Kidney (tissue), 13 donors: ENCODE measurements at regions not wholly inside any gene's neighbourhood (a gene's known extent, or its start where the extent isn't known, plus 50 kb on each side); places are given as distances from the start of the nearest gene placed in this dataset.

Source experiments
- DNase-seq, 5 donors: peaks; one replicate each; pipeline ENCODE4 v3.0.0-alpha.2; 2013 to 2020
- FAIRE-seq: peaks from 2 replicates; lab custom pipeline; 2012; peaks lifted over from hg19 to GRCh38; lab: Jason Lieb, UNC
- H3K27ac ChIP-seq, 2 donors: one replicate each; pipeline ENCODE4 v1.7.0; 2013; ENCODE audit warnings: low read depth in 2 of 2, low read length in 2 of 2, inconsistent platforms in 1 of 2
- H3K27me3 ChIP-seq: one replicate; pipeline ENCODE4 v1.7.1; 2013; ENCODE audit warnings: low read length, inconsistent platforms; ENCODE audit not compliant: control insufficient read depth, insufficient read depth
- H3K36me3 ChIP-seq, 3 donors: one replicate each; pipeline versions ENCODE4 v1.7.0 to v1.7.1; 2013; ENCODE audit warnings: low read length in 3 of 3, control low read depth in 1 of 3, inconsistent platforms in 1 of 3; ENCODE audit not compliant: insufficient read depth in 3 of 3, control insufficient read depth in 2 of 3
- H3K4me1 ChIP-seq, 3 donors: one replicate each; pipeline versions ENCODE4 v1.7.0 to v1.7.1; 2013; ENCODE audit warnings: low read length in 3 of 3, inconsistent platforms in 1 of 3, low read depth in 1 of 3; ENCODE audit not compliant: control insufficient read depth in 2 of 3, insufficient read depth in 2 of 3
- H3K4me3 ChIP-seq, 3 donors: one replicate each; pipeline versions ENCODE4 v1.7.0 to v1.8.1; 2013; ENCODE audit warnings: low read length in 3 of 3, control low read depth in 1 of 3, inconsistent platforms in 1 of 3
- H3K9ac ChIP-seq, 3 donors: one replicate each; pipeline versions ENCODE4 v1.7.0 to v1.7.1; 2013; ENCODE audit warnings: low read length in 3 of 3, control low read depth in 1 of 3, inconsistent platforms in 1 of 3
- H3K9me3 ChIP-seq, 3 donors: one replicate each; pipeline versions ENCODE4 v1.7.0 to v1.7.1; 2013; ENCODE audit warnings: low read length in 3 of 3, control low read depth in 1 of 3, inconsistent platforms in 1 of 3; ENCODE audit not compliant: control insufficient read depth in 2 of 3, insufficient read depth in 1 of 3
- intact Hi-C: fragments of 100-400 bp; cut with DNase I; formaldehyde crosslinking; loops from one replicate; pipeline ENCODE4 v1.11.1; 2022
- TF ChIP-seq, protein P1 (sequence below): IDR thresholded peaks from 3 replicates; pipeline ENCODE4 v1.5.1; 2012; ENCODE audit warnings: mild to moderate bottlenecking, moderate library complexity, borderline replicate concordance; ENCODE audit not compliant: insufficient read depth; ENCODE audit errors: extremely low read depth
- donor health status: control.
- donor health status: control.
- donor health status: control.
- donor health status: control.
- donor health status: control.
- donor health status: DM: yes; HTN: yes; CAD: no.
- donor health status: Normal renal cell carcinoma (clear cell type).

DNA sequence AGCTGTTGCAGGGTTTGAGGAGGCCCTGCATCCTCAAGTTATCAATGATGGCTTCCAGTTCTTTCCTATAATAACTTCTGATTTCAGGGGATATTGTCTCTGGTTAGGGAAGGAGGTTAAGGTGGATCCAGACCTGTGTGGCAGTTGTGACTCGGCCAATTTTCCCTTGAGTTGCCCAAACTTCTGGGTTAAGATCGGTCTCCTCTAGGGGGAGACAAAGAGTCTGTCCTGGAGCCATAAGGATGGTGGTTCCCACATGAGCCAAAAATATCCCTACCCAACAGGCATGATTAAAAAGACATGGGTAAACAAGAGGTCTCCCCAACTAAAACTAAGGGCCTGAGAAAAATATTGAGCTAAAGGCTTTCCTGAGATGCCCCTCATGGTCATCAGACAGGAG lies 227.5 kb upstream of the MDFIC2 start:
- peaks cover 0 to 10% (median 0%) of the 10 kb centered on the region in 3 donors for H3K9me3 ChIP-seq
- no peak overlapping the region for H3K9ac ChIP-seq
- no peaks in the 10 kb centered on the region for H3K27me3 ChIP-seq
- no peak overlapping the region for H3K4me3 ChIP-seq
- TF ChIP-seq, protein P1, sequence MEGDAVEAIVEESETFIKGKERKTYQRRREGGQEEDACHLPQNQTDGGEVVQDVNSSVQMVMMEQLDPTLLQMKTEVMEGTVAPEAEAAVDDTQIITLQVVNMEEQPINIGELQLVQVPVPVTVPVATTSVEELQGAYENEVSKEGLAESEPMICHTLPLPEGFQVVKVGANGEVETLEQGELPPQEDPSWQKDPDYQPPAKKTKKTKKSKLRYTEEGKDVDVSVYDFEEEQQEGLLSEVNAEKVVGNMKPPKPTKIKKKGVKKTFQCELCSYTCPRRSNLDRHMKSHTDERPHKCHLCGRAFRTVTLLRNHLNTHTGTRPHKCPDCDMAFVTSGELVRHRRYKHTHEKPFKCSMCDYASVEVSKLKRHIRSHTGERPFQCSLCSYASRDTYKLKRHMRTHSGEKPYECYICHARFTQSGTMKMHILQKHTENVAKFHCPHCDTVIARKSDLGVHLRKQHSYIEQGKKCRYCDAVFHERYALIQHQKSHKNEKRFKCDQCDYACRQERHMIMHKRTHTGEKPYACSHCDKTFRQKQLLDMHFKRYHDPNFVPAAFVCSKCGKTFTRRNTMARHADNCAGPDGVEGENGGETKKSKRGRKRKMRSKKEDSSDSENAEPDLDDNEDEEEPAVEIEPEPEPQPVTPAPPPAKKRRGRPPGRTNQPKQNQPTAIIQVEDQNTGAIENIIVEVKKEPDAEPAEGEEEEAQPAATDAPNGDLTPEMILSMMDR, result no peak
- intact Hi-C loops, result no loop called here
- DNase-seq (no peak), FAIRE-seq (no peak)
- H3K36me3 ChIP-seq, result no peaks in the 10 kb centered on the region
- no peak overlapping the region for H3K27ac ChIP-seq
- no peaks in the 10 kb centered on the region for H3K4me1 ChIP-seq

GRCh38 chr3:70532806-70533205 lies 220.4 kb upstream of the MDFIC2 start:
- TF ChIP-seq, protein P1, result no peak
- no peak overlapping the region for H3K9ac ChIP-seq
- H3K4me1 ChIP-seq, result no peaks in the 10 kb centered on the region
- H3K27me3 ChIP-seq, result no peaks in the 10 kb centered on the region
- DNase-seq (no peak), FAIRE-seq (no peak)
- H3K4me3 ChIP-seq, result no peak overlapping the region
- intact Hi-C loops, result no loop called here
- no peaks in the 10 kb centered on the region for H3K36me3 ChIP-seq
- H3K9me3 ChIP-seq, result no peaks in the 10 kb centered on the region
- no peak overlapping the region for H3K27ac ChIP-seq

DNA sequence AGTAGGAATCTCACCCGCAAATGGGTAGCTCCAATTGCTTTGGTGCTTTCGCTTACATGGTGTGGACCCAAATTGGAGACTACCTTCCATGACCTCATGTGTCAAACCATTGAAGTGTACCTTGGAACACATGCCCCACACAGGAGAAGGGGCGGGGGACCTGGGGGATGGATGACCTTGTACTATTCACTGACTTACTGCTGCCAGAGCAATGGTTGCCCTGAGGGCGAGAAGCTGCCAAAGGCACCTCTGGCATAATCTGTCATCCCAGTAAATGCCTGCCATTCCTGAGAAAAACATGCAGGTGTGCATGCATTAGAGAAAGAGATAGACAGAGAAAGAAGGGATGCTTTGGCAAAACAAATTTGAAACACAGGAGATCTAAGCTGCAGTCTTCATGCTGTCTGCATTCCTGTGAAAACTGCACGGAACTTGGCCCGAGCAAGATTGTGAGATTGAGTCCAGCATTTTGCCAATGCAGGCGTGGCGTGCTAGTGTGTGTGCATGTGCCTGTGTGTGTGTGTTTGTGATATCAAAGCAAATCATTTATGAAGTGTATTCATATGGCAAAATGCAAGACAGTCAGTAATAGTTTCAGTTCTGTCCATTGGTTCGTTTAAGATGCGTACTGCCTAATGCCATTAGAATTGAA lies 219.5 kb upstream of the MDFIC2 start:
- Histone ChIP-seq H3K4me3 (no peak overlapping the region), H3K27me3 (no peaks in the 10 kb centered on the region), H3K9me3 (no peaks in the 10 kb centered on the region), H3K4me1 (no peaks in the 10 kb centered on the region), H3K9ac (no peak overlapping the region), H3K36me3 (no peaks in the 10 kb centered on the region), H3K27ac (no peak overlapping the region)
- TF ChIP-seq, protein P1, result no peak
- FAIRE-seq, result no peak
- no peak for DNase-seq
- intact Hi-C loops, result no loop called here

GRCh38 chr3:70531063-70531657 lies 218.7 kb upstream of the MDFIC2 start:
- DNase-seq, result peak in 2 of 5 donors; percentile 51 to 67
- no peaks in the 10 kb centered on the region for H3K27me3 ChIP-seq
- FAIRE-seq, result peak; percentile 91
- H3K27ac ChIP-seq, result no peak overlapping the region
- no peaks in the 10 kb centered on the region for H3K9me3 ChIP-seq
- TF ChIP-seq, protein P1, result peak; percentile 38
- intact Hi-C loops, result no loop called here
- H3K36me3 ChIP-seq, result no peaks in the 10 kb centered on the region
- no peaks in the 10 kb centered on the region for H3K4me1 ChIP-seq
- H3K9ac ChIP-seq, result no peak overlapping the region
- no peak overlapping the region for H3K4me3 ChIP-seq
